CD14-positive monocyte (primary cell): ENCODE measurements at regions not wholly inside any gene's neighbourhood (a gene's known extent, or its start where the extent isn't known, plus 50 kb on each side); places are given as distances from the start of the nearest gene placed in this dataset.

Source experiments
- DNase-seq, 3 donors: peaks; one replicate each; pipeline ENCODE4 v3.0.0-alpha.2; 2011 to 2022
- H2AFZ ChIP-seq: 2 replicates; pipeline ENCODE4 v1.6.0; 2012; ENCODE audit warnings: mild to moderate bottlenecking, low read depth, low read length, inconsistent platforms; ENCODE audit not compliant: insufficient read depth, poor library complexity, severe bottlenecking
- H3K27ac ChIP-seq, 2 donors: 1 replicate in 1 of 2; 2 replicates in 1 of 2; pipeline ENCODE4 v1.5.1; 2012 to 2013; ENCODE audit warnings: low read length in 2 of 2, control low read depth in 1 of 2, inconsistent platforms in 1 of 2, low read depth in 1 of 2, mild to moderate bottlenecking in 1 of 2
- H3K27me3 ChIP-seq, 2 donors: one replicate each; pipeline versions ENCODE4 v1.6.0 to v1.6.1; 2011 to 2013; ENCODE audit warnings: low read length in 2 of 2; ENCODE audit not compliant: control insufficient read depth in 2 of 2, insufficient read depth in 2 of 2
- H3K36me3 ChIP-seq, 2 donors: replicated peaks in 1 of 2; 1 replicate in 1 of 2; 2 replicates in 1 of 2; pipeline versions ENCODE4 v1.5.1 to v1.6.1; 2012 to 2013; ENCODE audit warnings: low read length in 2 of 2, control low read depth in 1 of 2, inconsistent platforms in 1 of 2, mild to moderate bottlenecking in 1 of 2; ENCODE audit not compliant: insufficient read depth in 2 of 2, control insufficient read depth in 1 of 2
- H3K4me1 ChIP-seq, 2 donors: 1 replicate in 1 of 2; 2 replicates in 1 of 2; pipeline versions ENCODE4 v1.5.1 to v1.6.1; 2012 to 2013; ENCODE audit warnings: low read length in 2 of 2, control low read depth in 1 of 2, inconsistent platforms in 1 of 2, mild to moderate bottlenecking in 1 of 2, moderate library complexity in 1 of 2; ENCODE audit not compliant: insufficient read depth in 2 of 2, control insufficient read depth in 1 of 2
- H3K4me2 ChIP-seq: replicated peaks from 2 replicates; pipeline ENCODE3; 2012; ENCODE audit warnings: low read length, moderate library complexity, mild to moderate bottlenecking; ENCODE audit not compliant: poor library complexity, severe bottlenecking; ENCODE audit errors: extremely low read depth
- H3K4me3 ChIP-seq, 3 experiments: fragments of 200-600 bp in 1 of 3; sonication (generic) in 1 of 3; replicated peaks in 1 of 3; 1 replicate in 2 of 3; 2 replicates in 1 of 3; pipeline ENCODE4 v1.5.1; 2011 to 2013; ENCODE audit warnings: low read length in 3 of 3, mild to moderate bottlenecking in 3 of 3, control low read depth in 2 of 3, low read depth in 2 of 3, inconsistent platforms in 1 of 3, moderate library complexity in 1 of 3
- H3K79me2 ChIP-seq: 2 replicates; pipeline ENCODE4 v1.6.0; 2012; ENCODE audit warnings: mild to moderate bottlenecking, control low read depth, inconsistent platforms, low read length, moderate library complexity; ENCODE audit not compliant: insufficient read depth
- H3K9ac ChIP-seq: 2 replicates; pipeline ENCODE4 v1.6.0; 2017; ENCODE audit warnings: low read length, mild to moderate bottlenecking; ENCODE audit not compliant: insufficient read depth, poor library complexity, severe bottlenecking
- H3K9me3 ChIP-seq, 2 donors: replicated peaks in 1 of 2; 1 replicate in 1 of 2; 2 replicates in 1 of 2; pipeline versions ENCODE4 v1.5.1 to v1.6.1; 2012 to 2013; ENCODE audit warnings: low read length in 2 of 2, control low read depth in 1 of 2; ENCODE audit not compliant: control insufficient read depth in 1 of 2, insufficient read depth in 1 of 2
- H4K20me1 ChIP-seq: 2 replicates; pipeline ENCODE4 v1.6.0; 2012; ENCODE audit warnings: mild to moderate bottlenecking, low read length, control low read depth, moderate library complexity; ENCODE audit not compliant: insufficient read depth
- H3K27ac Mint-ChIP-seq, 7 donors: one replicate each; pipeline ENCODE4 v1.8.0; 2020; ENCODE audit warnings: mild to moderate bottlenecking in 7 of 7, mixed read lengths in 7 of 7, moderate library complexity in 6 of 7, inconsistent platforms in 2 of 7
- H3K27me3 Mint-ChIP-seq, 3 donors: one replicate each; pipeline ENCODE4 v1.8.0; 2021 to 2022; ENCODE audit warnings: low read depth in 3 of 3, mild to moderate bottlenecking in 3 of 3, mixed read lengths in 3 of 3, moderate library complexity in 3 of 3, inconsistent platforms in 1 of 3
- H3K36me3 Mint-ChIP-seq, 2 donors: one replicate each; pipeline ENCODE4 v1.8.0; 2020; ENCODE audit warnings: mixed read lengths in 2 of 2, inconsistent platforms in 1 of 2, mild to moderate bottlenecking in 1 of 2
- H3K4me1 Mint-ChIP-seq: one replicate; pipeline ENCODE4 v1.8.0; 2020; ENCODE audit warnings: mild to moderate bottlenecking, mixed read lengths
- H3K4me3 Mint-ChIP-seq, 2 donors: one replicate each; pipeline ENCODE4 v1.8.0; 2020; ENCODE audit warnings: mild to moderate bottlenecking in 2 of 2, mixed read lengths in 2 of 2, moderate library complexity in 1 of 2
- H3K9me3 Mint-ChIP-seq, 7 donors: one replicate each; pipeline ENCODE4 v1.8.0; 2020 to 2022; ENCODE audit warnings: mixed read lengths in 7 of 7, mild to moderate bottlenecking in 6 of 7, moderate library complexity in 6 of 7, inconsistent platforms in 2 of 7
- WGBS: methylation state at CpG from one replicate; pipeline ENCODE4 v1.1.5; 2013; ENCODE audit warnings: missing lambda C conversion rate; ENCODE audit not compliant: insufficient coverage; 5-methylcytosine and 5-hydroxymethylcytosine counted together
- intact Hi-C, 2 donors: fragments of 100-400 bp; cut with micrococcal nuclease; formaldehyde crosslinking; loops; one replicate each; pipeline versions ENCODE4 v1.15.0 to v1.15.1; 2023
- TF ChIP-seq, protein P1 (sequence below): fragments of 200-600 bp; IDR thresholded peaks from one replicate; pipeline ENCODE4 v1.8.0; 2022; ENCODE audit warnings: antibody characterized with exemption, mild to moderate bottlenecking

DNA sequence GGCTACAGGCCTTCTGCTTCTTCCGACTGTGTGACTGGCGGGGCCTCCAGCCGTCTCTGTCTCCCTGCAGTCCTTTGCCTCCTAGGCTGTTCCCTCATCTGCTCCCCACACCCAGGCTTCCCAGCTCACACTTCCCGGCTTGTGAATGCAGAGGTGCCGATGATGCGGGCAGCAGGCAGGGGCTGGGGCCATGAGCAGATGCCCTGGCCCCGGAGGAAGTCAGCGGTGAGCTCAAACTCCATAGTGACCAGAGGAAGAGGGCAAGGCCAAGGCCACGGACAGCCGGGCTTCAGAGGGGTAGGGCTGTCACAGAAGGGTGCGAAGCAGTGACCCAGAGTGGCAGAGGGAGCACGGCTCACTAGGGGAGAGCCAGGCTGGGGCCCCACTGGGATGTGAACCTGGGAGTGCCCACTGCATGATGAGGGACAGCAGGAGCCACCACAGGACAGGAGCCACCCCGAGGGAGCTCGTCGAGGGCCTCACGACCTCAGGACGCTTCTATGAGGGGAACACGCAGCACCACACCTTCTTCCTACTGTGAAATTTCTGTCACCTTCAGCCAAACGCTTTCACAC, 515.9 kb downstream of the EIPR1 start:
- Histone ChIP-seq H3K27me3 (no peaks in the 10 kb centered on the region), H3K9ac (no peak overlapping the region), H3K79me2 (no peaks in the 10 kb centered on the region), H3K27ac (no peak overlapping the region), H4K20me1 (no peaks in the 10 kb centered on the region), H3K4me3 (no peak overlapping the region), H2AFZ (no peak overlapping the region), H3K4me1 (no peaks in the 10 kb centered on the region), H3K9me3 (peaks cover 0 to 4% of the 10 kb centered on the region in 2 donors), H3K4me2 (no peak overlapping the region), H3K36me3 (no peaks in the 10 kb centered on the region)
- intact Hi-C loops: no loop called here
- H3K4me3 Mint-ChIP-seq: no peak overlapping the region
- TF ChIP-seq, protein P1, sequence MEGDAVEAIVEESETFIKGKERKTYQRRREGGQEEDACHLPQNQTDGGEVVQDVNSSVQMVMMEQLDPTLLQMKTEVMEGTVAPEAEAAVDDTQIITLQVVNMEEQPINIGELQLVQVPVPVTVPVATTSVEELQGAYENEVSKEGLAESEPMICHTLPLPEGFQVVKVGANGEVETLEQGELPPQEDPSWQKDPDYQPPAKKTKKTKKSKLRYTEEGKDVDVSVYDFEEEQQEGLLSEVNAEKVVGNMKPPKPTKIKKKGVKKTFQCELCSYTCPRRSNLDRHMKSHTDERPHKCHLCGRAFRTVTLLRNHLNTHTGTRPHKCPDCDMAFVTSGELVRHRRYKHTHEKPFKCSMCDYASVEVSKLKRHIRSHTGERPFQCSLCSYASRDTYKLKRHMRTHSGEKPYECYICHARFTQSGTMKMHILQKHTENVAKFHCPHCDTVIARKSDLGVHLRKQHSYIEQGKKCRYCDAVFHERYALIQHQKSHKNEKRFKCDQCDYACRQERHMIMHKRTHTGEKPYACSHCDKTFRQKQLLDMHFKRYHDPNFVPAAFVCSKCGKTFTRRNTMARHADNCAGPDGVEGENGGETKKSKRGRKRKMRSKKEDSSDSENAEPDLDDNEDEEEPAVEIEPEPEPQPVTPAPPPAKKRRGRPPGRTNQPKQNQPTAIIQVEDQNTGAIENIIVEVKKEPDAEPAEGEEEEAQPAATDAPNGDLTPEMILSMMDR: no peak
- no peak for DNase-seq
- H3K9me3 Mint-ChIP-seq: peaks cover 0 to 5% (median 0%) of the 10 kb centered on the region in 7 donors
- H3K36me3 Mint-ChIP-seq: no peaks in the 10 kb centered on the region
- H3K4me1 Mint-ChIP-seq: no peaks in the 10 kb centered on the region
- 91% methylated on average over 17 of the region's 19 CpGs for WGBS
- H3K27ac Mint-ChIP-seq: no peak overlapping the region
- H3K27me3 Mint-ChIP-seq: peaks cover 0 to 2% (median 0%) of the 10 kb centered on the region in 3 donors

DNA sequence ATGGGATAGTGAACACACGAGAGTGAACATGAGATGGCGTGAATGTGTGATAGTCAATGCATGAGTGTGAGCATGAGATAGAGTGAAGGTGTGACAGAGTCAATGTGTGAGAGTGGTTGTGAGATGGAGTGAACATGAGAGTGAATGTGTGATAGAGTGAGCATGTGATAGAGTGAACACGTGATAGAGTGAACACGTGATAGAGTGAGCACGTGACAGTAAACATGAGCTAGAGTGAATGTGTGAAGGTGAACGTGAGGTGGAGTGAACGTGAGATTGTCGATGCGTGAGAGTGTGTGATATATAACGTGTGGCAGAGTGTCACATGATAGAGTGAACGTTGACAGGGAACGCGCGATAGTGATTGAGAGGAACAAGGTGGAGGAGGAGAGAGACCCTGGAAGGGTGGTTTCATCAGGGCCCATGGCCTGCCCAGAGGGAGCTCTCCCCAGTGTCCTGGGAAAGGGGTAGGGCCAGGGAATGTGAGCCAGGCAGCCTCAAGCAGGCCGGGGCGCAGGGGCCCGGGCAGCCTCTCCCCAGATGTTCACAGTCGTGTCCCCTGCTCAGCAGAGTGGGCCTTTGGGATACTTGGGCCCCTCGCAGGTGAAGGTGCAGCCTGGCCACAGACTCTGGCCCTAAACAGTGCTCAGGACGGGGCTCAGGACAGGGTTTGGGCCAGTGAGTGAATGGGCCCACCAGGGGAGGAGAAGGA, 516.9 kb downstream of the EIPR1 start:
- Histone ChIP-seq H3K4me2 (no peak overlapping the region), H3K36me3 (no peaks in the 10 kb centered on the region), H3K79me2 (no peaks in the 10 kb centered on the region), H3K9me3 (peaks cover 0 to 4% of the 10 kb centered on the region in 2 donors), H3K9ac (no peak overlapping the region), H2AFZ (no peak overlapping the region), H3K4me1 (no peaks in the 10 kb centered on the region), H4K20me1 (no peaks in the 10 kb centered on the region), H3K27ac (no peak overlapping the region), H3K27me3 (no peaks in the 10 kb centered on the region), H3K4me3 (no peak overlapping the region)
- no peak overlapping the region for H3K4me3 Mint-ChIP-seq
- no peak overlapping the region for H3K27ac Mint-ChIP-seq
- no peaks in the 10 kb centered on the region for H3K4me1 Mint-ChIP-seq
- peaks cover 0 to 2% (median 0%) of the 10 kb centered on the region in 3 donors for H3K27me3 Mint-ChIP-seq
- DNase-seq: no peak
- TF ChIP-seq, protein P1: no peak
- no peaks in the 10 kb centered on the region for H3K36me3 Mint-ChIP-seq
- WGBS: 92% methylated on average over 19 of the region's 20 CpGs
- intact Hi-C loops: no loop called here
- peaks cover 0 to 5% (median 0%) of the 10 kb centered on the region in 7 donors for H3K9me3 Mint-ChIP-seq
